Suppressor macrophage (primary cell): ENCODE measurements at regions not wholly inside any gene's neighbourhood (a gene's known extent, or its start where the extent isn't known, plus 50 kb on each side); places are given as distances from the start of the nearest gene placed in this dataset.
"Not testable (repeated sequence)": the region's sequence is repeated elsewhere in the genome, so short reads cannot be mapped to it uniquely, and the experiment has no call there.

Experiments used
- DNase-seq, 4 experiments: peaks; one replicate each; pipeline ENCODE4 v3.0.0-alpha.2; 2020 to 2022

DNA sequence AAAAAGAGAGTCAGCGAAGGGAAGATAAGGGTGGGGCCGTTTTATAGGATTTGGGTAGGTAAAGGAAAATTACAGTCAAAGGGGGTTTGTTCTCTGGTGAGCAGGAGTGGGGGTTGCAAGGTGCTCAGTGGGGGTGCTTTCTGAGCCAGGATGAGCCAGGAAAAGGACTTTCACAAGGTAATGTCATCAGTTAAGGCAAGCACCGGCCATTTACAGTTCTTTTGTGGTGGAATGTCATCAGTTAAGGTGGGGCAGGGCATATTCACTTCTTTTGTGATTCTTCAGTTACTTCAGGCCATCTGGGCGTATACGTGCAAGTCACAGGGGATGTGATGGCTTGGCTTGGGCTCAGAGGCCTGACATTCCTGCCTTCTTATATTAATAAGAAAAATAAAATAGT is 118.6 kb downstream of the TLR5 start:
- DNase-seq = not testable (repeated sequence)

DNA sequence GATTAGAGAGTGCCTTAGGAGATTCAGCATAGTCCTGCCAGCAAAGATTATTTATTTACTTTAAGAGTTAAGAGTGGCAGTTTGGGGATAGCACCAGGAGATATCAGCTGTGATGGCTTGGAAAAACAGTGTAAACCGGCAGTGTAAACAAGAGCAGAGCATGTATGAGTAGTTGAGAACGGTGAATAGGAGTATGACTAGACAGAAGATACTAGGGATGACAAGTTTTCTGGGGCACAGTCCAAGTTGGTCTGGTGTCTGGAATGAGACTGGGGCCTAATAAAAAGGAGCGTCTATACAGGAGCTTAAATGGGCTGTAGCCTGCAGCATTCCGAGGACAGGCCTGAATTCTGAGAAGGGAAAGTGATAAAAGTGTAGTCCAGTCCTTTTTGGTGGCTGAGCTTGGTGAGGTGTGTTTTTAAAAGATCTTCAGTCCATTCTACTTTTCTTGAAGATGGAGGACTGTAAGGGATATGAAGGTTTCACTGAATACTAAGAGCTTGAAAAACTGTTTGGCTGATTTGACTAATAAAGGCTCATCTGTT is 117.8 kb downstream of the TLR5 start:
- DNase-seq = not testable (repeated sequence)

DNA sequence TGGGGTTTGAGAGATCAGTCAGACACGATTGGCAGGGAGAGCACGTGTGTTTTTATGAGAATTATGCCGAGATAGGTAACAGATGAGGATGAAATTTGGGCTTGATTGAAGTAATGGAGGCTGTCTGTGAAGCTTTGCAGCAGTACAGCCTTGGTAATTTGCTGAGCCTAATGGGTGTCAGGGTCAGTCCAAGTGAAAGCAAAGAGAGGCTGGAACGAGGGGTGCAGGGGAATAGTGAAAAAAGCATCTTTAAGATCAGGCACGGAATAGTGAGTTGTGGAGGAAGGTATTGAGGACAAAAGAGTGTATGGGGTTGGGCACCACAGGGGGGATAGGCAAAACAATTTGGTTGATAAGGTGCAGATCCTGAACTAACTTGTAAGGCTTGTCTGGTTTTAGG is 116.4 kb downstream of the TLR5 start:
- DNase-seq = not testable (repeated sequence)

DNA sequence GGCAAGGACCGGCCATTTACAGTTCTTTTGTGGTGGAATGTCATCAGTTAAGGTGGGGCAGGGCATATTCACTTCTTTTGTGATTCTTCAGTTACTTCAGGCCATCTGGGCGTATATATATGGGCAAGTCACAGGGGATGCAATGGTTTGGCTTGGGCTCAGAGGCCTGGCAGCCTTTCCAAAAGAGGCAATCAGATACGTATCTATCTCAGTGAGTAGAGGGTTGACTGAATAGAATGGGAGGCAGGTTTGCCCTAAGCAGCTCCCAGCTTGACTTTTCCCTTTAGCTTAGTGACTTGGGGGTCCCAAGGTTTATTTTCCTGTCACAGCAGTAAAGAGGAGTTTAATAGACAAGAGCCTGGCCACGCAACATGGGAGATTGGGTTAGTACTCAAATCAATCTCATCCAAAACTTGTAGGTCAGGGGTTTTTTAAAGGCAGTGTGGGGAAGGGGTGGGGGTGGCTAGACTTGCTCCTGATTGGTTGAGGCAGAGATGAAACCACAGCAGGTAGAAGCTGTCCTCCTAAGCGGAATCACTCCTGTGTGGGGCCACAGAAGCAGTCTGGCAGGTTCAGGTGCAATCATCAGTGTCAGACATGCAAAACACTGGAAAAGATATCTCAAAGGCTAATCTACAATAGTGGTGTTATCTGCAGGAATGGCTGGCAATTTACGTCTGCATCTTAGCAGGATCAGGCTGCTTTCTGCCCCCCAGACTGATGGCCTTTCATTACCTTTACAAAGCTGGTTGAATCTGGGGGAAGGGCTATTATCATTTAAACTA is 112.9 kb downstream of the TLR5 start:
- DNase-seq = no peak

DNA sequence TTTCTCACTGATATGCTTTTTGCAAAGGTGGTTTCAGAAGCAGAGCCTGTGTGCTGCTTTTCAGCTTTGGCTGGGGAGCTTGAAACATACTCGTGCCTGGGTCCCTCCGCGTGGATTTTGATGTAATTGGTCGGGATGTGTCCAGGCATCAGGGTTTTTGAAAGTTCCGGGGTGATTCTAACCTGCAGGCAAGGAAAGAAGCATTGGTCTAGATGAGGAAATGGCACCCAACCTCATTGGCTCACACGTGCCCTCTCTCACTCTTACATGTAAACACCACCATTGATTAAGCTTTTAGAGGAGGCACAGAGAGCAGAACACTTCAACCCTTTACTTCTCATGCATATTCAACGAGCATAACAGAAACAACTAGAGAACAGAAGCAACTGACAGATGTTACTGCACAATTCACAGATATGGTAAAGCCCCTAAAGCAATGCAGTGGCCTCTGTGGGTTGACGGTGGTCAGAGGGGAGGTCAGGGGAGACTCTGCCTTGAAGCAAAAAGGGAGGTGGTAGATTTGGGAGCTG is 112.1 kb downstream of the TLR5 start:
- DNase-seq = no peak

DNA sequence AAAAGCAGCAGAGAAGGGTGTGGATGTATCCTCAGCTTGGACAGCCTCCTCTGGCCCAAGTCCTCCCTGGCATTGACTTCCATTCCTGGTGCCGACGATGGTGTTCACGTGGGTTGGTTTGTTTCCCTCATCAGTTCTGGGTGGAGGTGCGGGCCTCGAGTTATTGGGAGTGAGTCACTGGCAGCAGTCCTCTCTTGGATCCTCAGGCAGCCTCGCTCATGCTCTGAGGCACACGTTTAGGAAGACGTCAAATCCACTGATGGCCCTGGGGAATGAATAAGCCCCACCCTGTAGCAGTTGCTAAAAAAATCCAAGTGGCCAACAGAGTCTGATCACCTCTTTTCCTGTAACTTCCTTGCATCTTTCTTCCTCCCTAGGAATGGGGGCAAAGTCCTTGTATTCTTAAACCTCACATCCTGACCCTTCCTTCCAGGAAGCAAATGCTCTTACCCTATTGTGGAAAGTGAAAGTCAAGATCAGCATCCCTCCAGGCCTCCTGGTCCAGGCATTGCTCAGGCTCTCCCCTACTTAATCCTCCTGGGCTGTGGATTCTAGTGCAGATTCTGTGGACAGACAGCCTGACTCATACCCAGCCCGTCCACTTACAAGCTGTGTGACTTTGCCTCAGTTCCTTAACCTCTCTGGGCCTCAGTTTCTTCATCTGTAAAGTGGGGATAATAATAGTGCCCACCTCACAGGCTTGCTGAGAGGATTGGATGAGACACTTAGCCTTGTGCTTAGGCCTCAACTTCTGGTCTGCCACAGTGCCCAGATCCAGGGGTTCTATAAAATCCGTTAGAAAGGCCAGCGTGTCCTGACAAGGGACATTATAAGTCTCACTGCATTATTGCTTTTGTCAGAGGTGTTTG is 111.1 kb downstream of the TLR5 start:
- no peak for DNase-seq

DNA sequence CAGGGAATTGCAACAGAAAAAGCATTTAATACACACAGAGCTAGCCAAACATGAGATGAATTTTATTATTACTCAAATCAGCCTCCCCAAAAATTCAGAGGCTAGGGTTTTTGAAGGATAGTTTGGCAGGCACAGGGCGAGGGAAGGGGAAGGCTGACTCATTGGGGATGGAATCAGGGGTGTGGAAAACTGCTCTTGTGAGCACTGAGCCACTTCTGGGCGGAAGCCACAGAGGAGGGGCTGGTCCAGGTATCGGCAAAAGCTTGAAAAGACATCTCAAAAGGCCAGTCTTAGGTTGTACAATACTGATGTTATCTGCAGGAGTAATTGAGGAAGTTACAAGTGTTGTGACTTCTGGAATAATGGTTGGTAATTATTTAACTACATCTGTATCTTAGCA is 109.4 kb downstream of the TLR5 start:
- no peak for DNase-seq

DNA sequence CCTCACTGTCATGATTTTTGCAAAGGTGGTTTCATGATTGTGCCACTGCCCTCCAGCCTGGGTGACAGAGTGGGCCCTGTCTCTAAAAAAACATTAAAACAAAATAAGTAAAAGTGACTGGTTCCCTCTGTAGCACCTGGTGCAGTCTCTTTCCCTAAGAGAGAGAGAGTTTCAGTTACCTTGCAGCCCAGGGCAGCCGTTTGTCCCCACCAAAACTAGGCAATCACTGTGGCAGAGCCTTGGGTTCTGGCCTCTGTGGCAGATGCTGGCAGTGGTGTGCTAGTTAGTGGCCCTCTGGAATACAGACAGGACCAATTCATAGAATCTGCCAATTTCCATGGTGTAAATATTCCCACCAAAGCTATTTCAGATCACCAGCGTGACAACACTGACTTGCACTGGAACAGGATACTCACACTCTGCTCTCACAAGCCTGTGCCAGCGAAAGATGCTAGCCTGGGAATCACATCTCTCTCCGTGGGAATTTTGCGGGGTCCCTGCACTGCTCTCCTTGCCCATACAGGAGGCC is 108.7 kb downstream of the TLR5 start:
- DNase-seq = no peak

DNA sequence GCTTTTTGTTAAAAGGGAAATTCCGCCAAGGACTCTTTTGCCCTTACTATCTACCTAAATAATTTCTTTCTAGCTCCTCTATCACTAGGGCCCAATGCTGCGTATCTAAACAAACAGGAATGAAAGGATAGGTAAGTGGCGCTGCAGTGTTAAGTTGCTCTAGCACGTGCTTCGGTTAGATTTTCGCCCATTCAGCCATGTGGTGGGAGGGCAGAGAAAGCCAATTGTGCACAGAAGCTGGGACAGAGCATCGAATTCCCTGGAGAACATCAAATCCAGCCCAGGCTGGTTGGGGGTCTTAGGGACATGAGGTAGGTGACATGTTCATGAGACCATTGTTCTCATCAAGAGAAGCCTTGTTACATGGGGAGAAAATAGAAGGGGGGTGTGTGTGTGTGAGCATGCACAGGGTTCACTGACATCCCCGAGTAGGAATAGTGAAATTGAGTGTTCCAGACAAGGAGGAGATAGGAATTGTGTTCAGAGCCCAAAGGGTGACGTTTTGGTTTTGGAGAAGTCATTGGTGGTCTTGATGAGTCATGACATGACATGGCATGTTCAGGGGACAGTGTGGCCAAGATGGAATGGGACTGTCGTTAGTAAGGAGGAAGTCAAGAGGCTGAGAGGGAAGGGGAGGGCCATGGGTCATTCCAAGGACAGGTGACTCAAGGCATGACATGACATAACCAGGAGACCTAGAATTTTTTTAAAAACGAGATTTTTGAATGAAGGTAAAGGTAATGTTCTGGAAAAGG is 107.1 kb downstream of the TLR5 start:
- peak in 3 of 4 experiments; percentile 13 to 31 (median 28) for DNase-seq

DNA sequence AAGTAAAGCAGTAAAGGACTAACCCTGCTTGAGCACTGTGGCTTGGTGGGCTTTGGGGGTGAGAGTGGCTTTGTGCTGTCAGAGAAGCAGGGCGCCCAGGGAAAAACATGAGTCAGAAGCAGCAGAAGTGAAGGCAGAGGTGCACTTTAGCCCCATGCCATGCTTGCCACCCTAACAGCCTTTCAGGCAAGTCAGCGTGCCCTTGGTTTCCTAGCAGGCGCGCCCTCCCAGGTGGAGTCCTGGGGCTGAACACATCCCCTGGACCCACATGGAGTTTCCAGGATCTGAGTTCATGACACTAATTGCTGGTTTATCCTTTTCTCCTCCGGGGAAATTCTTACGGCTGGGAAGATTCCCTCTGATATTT is 106.6 kb downstream of the TLR5 start:
- no peak for DNase-seq

DNA sequence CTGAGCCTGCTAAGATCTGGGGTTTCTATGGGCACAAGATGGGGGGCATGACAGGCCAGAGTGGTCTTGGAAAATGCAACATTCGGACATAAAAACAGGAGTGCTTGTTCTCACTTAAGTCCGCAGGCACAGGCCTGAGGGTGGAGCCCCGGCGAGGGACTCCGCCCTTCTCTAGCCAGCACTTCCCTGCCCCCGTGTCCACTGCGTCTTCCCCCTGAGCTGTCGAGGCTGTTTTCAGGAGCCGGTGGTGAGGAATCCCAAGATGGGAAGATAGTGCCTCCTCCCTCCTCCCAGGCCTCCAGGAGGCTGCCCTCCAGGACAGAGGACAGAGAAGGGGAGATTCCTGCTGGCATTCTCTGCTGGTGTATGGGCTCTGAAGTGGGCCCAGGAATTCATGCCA is 105.2 kb downstream of the TLR5 start:
- DNase-seq = no peak

DNA sequence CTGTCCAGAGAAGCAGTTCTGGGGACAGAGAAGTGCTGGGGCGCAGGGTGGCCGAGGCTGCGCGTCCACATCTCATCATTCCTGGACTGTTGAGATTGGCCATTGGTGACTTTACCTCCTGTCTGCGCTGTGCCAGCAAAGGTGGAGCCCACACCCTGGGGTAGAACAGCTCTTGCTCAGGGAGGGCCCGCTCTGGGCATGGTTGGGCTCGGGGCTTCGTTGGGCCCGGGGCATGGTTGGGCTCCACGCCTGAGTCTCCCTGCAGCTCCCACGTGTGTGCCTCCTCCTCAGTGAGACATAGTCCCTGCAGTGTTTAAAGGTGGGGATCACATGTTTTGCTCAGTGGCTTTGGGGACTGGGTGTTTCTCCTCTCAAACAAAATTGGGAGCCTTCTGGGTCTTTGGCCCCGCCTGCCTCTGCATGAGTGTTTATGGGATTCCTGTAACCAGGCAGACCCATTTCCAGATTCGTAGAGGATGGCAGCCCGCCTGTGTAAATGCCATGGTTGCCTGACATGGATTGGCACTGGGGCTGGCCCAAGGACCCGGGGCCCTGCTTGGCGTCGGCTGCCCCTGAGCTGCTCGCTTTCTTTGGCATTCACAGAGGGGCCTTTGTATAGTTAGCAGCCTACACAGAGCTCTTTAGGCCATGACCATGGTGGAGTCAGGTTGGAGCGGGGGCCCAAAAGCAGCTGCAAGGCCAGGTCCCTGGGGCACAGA is 104.6 kb downstream of the TLR5 start:
- DNase-seq = no peak

DNA sequence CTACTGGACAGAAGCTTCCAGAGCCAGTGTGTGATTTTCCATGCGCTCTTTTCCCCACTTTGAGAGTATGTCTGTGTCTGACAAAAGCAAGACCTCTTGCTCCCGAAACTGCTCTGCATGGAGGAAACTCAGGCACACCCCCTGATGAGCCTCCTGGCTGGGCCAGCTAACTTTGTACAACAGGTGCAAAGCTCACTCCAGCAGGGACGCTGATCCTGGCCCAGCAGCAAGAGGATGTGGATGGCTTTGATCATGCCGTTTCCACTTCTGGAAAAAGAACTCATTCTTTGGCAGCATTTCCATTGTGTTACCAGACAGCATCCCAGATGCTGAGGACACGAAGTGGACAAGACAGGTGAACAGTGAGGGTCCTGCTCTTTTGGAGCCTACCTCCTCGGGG is 103.1 kb downstream of the TLR5 start:
- DNase-seq = no peak

DNA sequence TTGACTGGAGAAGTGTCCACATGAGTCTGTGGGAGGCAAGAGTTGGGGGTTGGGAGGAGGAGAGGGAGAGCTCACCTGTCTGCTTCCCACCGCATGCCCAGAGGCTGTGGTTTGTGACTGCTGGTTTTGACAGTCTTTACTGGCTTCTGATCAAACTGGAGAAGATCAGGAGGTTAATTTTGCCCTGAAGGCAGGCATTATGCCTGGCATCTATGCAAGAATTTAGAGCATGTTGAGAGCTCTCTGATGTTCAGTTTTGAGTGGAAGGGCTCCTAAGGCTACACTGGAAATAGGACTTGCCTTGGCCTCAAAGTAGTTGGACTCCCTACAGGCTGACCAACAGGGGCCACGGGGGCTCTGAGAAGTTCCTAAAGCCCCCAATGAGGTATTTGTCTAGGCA is 101.6 kb downstream of the TLR5 start:
- no peak for DNase-seq

DNA sequence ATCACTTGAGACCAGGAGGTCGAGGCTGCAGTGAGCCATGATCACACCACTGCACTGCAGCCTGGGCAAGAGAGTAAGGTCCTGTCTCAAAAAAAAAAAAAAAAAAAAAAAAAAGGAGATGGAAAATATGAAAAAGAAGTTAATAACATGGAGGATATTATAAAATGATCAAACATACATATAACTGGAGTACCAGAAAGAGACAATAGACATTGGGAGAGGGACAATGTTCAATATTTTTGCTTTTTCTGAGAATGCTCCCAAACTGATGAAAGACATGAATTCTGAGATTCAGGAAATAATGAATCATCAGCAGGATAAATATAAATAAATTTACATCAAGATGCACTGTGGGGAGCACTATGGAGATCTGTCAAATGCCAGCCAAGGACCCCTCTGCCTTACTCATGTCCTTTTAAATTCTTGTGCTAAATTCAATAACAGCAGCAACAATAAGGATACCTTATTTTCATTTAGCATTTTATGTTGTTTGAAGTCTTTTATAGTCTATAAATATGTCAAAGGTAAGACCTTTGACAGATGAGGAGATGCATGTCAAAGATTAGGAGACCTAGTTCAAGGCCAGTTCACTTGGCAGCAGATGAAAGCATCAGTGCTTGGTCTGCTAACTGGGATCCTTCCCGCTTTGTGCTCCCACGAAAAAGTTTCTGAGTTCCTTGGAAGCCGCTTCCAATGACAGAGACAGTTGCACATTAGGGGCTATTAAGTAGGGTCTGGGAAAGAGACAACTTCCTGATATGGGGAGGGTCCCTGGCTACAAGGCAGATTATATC is 97.7 kb downstream of the TLR5 start:
- no peak for DNase-seq

DNA sequence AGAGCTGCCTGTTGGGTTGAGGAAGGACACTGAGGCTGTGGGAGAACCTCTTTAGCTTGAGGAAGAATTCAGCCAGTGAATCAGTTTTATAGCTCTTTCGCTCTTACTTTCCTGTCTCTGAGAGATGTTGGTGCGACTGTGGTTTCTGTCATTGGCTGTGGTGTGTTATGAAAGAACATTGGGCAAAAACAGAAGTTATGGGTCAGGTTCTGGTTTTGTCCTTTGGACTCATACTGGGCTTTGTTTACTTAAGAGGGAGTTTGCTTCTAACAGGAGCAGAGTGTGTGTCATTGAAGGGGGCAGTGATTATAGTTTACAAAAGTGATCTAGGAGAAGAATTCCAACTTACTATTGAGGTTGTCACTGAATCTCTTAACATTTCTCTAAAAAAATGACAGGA is 97.0 kb downstream of the TLR5 start:
- DNase-seq = no peak

DNA sequence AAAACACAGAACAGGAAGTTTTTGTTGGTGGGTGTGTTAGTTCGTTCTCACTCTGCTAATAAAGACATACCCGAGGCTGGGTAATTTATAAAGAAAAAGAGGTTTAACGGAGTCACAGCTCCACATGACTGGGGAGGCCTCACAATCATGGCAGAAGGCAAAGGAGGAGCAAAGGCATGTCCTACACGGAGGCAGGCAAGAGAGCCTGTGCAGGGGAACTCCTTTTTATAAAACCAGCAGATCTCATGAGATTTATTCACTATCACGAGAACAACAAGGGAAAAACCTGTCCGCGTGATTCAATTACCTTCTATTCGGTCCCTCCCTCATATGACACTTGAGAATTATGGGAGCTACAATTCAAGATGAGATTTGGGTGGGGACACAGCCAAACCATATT is 96.6 kb downstream of the TLR5 start:
- DNase-seq = not testable (repeated sequence)

DNA sequence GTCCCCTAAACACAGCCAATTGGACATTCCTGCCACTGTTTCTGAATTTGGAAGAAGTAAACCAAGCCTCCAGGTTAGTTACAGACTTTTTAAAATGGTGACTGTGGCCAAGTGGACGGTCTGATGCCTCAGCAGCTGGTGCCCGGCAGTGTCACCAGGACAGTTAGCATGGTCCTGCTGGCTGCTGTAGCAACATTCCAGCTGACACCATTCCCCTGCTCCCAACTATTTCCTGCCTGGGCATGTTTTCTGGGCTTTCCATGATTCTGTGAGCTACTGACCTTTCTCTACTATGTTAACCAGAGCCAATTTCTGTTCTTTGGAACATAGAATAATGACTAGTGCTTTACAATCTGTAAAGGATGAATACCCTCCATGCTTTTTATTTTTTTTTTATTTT is 95.0 kb downstream of the TLR5 start:
- DNase-seq = no peak

DNA sequence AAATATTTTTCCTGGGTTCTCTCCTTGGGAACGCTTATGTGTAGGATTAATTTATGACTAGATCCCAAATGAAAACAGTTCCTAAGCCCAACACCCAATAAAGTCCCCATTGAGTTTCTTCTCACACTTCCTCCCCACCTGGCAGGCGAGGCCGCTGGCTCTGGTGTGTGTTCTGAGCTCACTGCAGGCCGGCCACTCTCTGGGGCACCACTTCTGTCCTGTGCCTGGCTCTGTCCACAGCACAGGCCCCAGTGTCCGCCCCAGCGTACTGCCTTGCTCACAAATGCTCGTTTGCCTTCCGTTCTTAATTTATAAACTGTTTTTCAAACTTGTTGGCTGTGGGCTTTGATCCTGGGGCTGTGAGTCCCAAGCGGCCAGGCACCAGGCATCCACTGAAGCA is 90.6 kb downstream of the TLR5 start:
- DNase-seq = no peak

DNA sequence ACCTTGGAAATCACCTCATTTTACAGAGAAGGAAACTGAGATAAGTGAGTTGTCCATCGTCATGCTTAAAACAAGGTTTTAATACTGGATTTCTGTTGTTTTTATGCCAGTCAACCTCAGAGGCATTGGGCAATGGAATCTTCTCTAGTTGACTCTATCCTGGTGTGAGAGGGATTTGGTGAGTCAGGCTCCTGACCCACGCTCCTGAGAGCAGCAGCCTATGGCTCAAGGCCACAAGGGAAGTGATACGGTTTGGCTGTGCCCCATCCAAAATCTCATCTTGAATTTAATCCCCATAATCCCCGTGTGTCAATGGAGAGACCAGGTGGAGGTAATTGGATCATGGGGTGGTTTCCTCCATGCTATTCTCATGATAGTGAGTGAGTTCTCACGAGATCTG is 90.1 kb downstream of the TLR5 start:
- DNase-seq = no peak

DNA sequence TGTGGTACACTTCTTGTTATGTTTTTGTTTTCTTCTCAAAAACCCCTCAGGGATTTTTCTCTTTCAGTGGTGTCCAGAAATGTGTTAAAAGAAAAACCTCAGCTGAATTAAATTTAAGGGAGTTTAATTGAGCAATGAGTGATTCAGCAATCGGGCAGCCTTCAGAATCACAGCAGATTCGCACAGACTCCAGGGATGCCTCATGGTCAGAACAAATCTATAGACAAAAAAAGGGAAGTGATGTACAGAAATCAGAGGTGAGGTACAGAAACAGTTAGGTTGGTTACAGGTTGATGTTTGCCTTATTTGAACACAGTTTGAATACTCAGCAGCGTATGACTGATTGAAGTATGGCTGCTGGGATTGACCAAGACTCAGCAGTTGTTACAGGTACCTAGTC is 86.2 kb downstream of the TLR5 start:
- no peak for DNase-seq
